Astrocyte (in vitro differentiated cells and primary cell): ENCODE measurements at regions not wholly inside any gene's neighbourhood (a gene's known extent, or its start where the extent isn't known, plus 50 kb on each side); places are given as distances from the start of the nearest gene placed in this dataset.

Experiments
- DNase-seq: peaks from one replicate; pipeline ENCODE4 v3.0.0-alpha.2; 2010; ENCODE audit warnings: low read depth
- FAIRE-seq: peaks from 2 replicates; lab custom pipeline; 2011; peaks lifted over from hg19 to GRCh38; lab: Jason Lieb, UNC
- H2AFZ ChIP-seq: 2 replicates; pipeline ENCODE4 v1.6.0; 2012; ENCODE audit warnings: low read depth, low read length, inconsistent platforms
- H3K27ac ChIP-seq: 2 replicates; pipeline ENCODE4 v1.5.1; 2011; ENCODE audit warnings: low read depth, low read length, inconsistent platforms
- H3K27me3 ChIP-seq: 2 replicates; pipeline ENCODE4 v1.6.0; 2011; ENCODE audit warnings: low read length, inconsistent platforms; ENCODE audit not compliant: insufficient read depth
- H3K36me3 ChIP-seq: 2 replicates; pipeline ENCODE4 v1.5.1; 2011; ENCODE audit warnings: low read length, inconsistent platforms; ENCODE audit not compliant: insufficient read depth
- H3K4me1 ChIP-seq: 2 replicates; pipeline ENCODE4 v1.5.1; 2011; ENCODE audit warnings: low read length, inconsistent platforms; ENCODE audit not compliant: insufficient read depth
- H3K4me2 ChIP-seq: 2 replicates; pipeline ENCODE4 v1.6.0; 2012; ENCODE audit warnings: low read length, inconsistent platforms
- H3K4me3 ChIP-seq: 2 replicates; pipeline ENCODE4 v1.5.1; 2011; ENCODE audit warnings: low read depth, mild to moderate bottlenecking, low read length, inconsistent platforms; ENCODE audit not compliant: insufficient read depth
- H3K79me2 ChIP-seq: 2 replicates; pipeline ENCODE4 v1.6.0; 2012; ENCODE audit warnings: mild to moderate bottlenecking, low read length, inconsistent platforms; ENCODE audit not compliant: insufficient read depth
- H3K9ac ChIP-seq: 2 replicates; pipeline ENCODE4 v1.6.0; 2012; ENCODE audit warnings: mild to moderate bottlenecking, low read length, inconsistent platforms
- H3K9me3 ChIP-seq: 2 replicates; pipeline ENCODE4 v1.5.1; 2012; ENCODE audit warnings: low read depth, mild to moderate bottlenecking, low read length, inconsistent platforms; ENCODE audit not compliant: insufficient read depth
- H4K20me1 ChIP-seq: 2 replicates; pipeline ENCODE4 v1.6.0; 2012; ENCODE audit warnings: low read length, inconsistent platforms; ENCODE audit not compliant: insufficient read depth
- H3K27ac Mint-ChIP-seq: one replicate; pipeline ENCODE4 v1.8.0; 2021; ENCODE audit warnings: mild to moderate bottlenecking, mixed read lengths; ENCODE audit not compliant: unreplicated experiment
- H3K27me3 Mint-ChIP-seq: one replicate; pipeline ENCODE4 v1.8.0; 2021; ENCODE audit warnings: low read depth, mixed read lengths; ENCODE audit not compliant: unreplicated experiment
- H3K36me3 Mint-ChIP-seq: one replicate; pipeline ENCODE4 v1.8.0; 2021; ENCODE audit warnings: low read depth, mixed read lengths; ENCODE audit not compliant: unreplicated experiment
- H3K4me1 Mint-ChIP-seq: one replicate; pipeline ENCODE4 v1.8.0; 2021; ENCODE audit warnings: low read depth, mixed read lengths; ENCODE audit not compliant: unreplicated experiment
- H3K4me3 Mint-ChIP-seq: one replicate; pipeline ENCODE4 v1.8.0; 2021; ENCODE audit warnings: mild to moderate bottlenecking, moderate library complexity, mixed read lengths; ENCODE audit not compliant: unreplicated experiment
- H3K9me3 Mint-ChIP-seq: one replicate; pipeline ENCODE4 v1.8.0; 2021; ENCODE audit warnings: mild to moderate bottlenecking, mixed read lengths; ENCODE audit not compliant: unreplicated experiment
- CTCF ChIP-seq: IDR thresholded peaks from 2 replicates; pipeline ENCODE4 v1.5.1; 2011; ENCODE audit warnings: low read depth, mild to moderate bottlenecking, inconsistent platforms, low read length, moderate library complexity; ENCODE audit not compliant: insufficient read depth
- EZH2 ChIP-seq: IDR thresholded peaks from 2 replicates; pipeline ENCODE4 v1.6.1; 2012; ENCODE audit warnings: mild to moderate bottlenecking, low read length, inconsistent platforms; ENCODE audit not compliant: insufficient read depth

GRCh38 chr7:347001-347590, 57.1 kb downstream of the FOXL3 start:
- H3K27me3 Mint-ChIP-seq: peaks cover 22% of the 10 kb centered on the region
- Histone ChIP-seq H3K27me3 (no peaks in the 10 kb centered on the region), H3K4me1 (no peaks in the 10 kb centered on the region), H3K9ac (no peak overlapping the region), H3K4me2 (no peak overlapping the region), H4K20me1 (no peaks in the 10 kb centered on the region), H3K79me2 (no peaks in the 10 kb centered on the region), H3K9me3 (peaks cover 2% of the 10 kb centered on the region), H3K36me3 (no peaks in the 10 kb centered on the region), H2AFZ (no peak overlapping the region), H3K27ac (no peak overlapping the region), H3K4me3 (no peak overlapping the region)
- no peak overlapping the region for H3K27ac Mint-ChIP-seq
- no peak for DNase-seq
- H3K36me3 Mint-ChIP-seq: no peaks in the 10 kb centered on the region
- no peak for TF ChIP-seq CTCF
- no peak for TF ChIP-seq EZH2
- H3K4me3 Mint-ChIP-seq: no peak overlapping the region
- no peaks in the 10 kb centered on the region for H3K4me1 Mint-ChIP-seq
- no peak for FAIRE-seq
- peaks cover 6% of the 10 kb centered on the region for H3K9me3 Mint-ChIP-seq

- Mint-ChIP-seq H3K27me3 (peaks cover 25% of the 10 kb centered on the region), H3K9me3 (peaks cover 10% of the 10 kb centered on the region), H3K36me3 (no peaks in the 10 kb centered on the region), H3K27ac (no peak overlapping the region), H3K4me1 (no peaks in the 10 kb centered on the region), H3K4me3 (no peak overlapping the region)
- Histone ChIP-seq H3K9ac (no peak overlapping the region), H3K4me1 (no peaks in the 10 kb centered on the region), H3K27me3 (no peaks in the 10 kb centered on the region), H3K4me2 (no peak overlapping the region), H3K79me2 (no peaks in the 10 kb centered on the region), H4K20me1 (no peaks in the 10 kb centered on the region), H3K4me3 (no peak overlapping the region), H2AFZ (no peak overlapping the region), H3K9me3 (peaks cover 2% of the 10 kb centered on the region), H3K36me3 (no peaks in the 10 kb centered on the region), H3K27ac (no peak overlapping the region)
- TF ChIP-seq EZH2: no peak
- no peak for TF ChIP-seq CTCF
- FAIRE-seq (no peak), DNase-seq (no peak)
These were observed 57.9 kb downstream of the FOXL3 start for GRCh38 chr7:347644-348479.

GRCh38 chr7:348480-348844, 58.5 kb downstream of the FOXL3 start:
- H3K79me2 ChIP-seq: no peaks in the 10 kb centered on the region
- H3K36me3 ChIP-seq: no peaks in the 10 kb centered on the region
- peaks cover 10% of the 10 kb centered on the region for H3K9me3 Mint-ChIP-seq
- no peak overlapping the region for H3K27ac ChIP-seq
- H3K4me1 ChIP-seq: no peaks in the 10 kb centered on the region
- H3K4me3 ChIP-seq: no peak overlapping the region
- H3K36me3 Mint-ChIP-seq: no peaks in the 10 kb centered on the region
- no peak overlapping the region for H2AFZ ChIP-seq
- peaks cover 23% of the 10 kb centered on the region for H3K27me3 Mint-ChIP-seq
- H3K4me2 ChIP-seq: no peak overlapping the region
- no peak for DNase-seq
- no peaks in the 10 kb centered on the region for H4K20me1 ChIP-seq
- H3K27me3 ChIP-seq: no peaks in the 10 kb centered on the region
- no peak for FAIRE-seq
- H3K4me1 Mint-ChIP-seq: no peaks in the 10 kb centered on the region
- no peak overlapping the region for H3K4me3 Mint-ChIP-seq
- no peak for TF ChIP-seq CTCF
- TF ChIP-seq EZH2: no peak
- no peak overlapping the region for H3K27ac Mint-ChIP-seq
- no peak overlapping the region for H3K9ac ChIP-seq
- peaks cover 2% of the 10 kb centered on the region for H3K9me3 ChIP-seq
